SK-N-SH (cell line): ENCODE measurements at regions not wholly inside any gene's neighbourhood (a gene's known extent, or its start where the extent isn't known, plus 50 kb on each side); places are given as distances from the start of the nearest gene placed in this dataset.

Source experiments
- CTCF ChIA-PET: fragments of 300-600, 350-600 bp; formaldehyde crosslinking; extraction: SDS; loops from one replicate; lab custom pipeline; 2021; lab: Yijun Ruan, JAX
- POLR2A ChIA-PET: fragments of 350-600 bp; sonication (Branson Sonifier 250); formaldehyde crosslinking; extraction: SDS; loops from one replicate; lab custom pipeline; 2020; ENCODE audit warnings: antibody characterized with exemption, inconsistent platforms; lab: Yijun Ruan, JAX
- DNase-seq: peaks from one replicate; pipeline ENCODE4 v3.0.0; 2012
- H2AFZ ChIP-seq: fragments of 200-600 bp; sonication (generic); 2 replicates; pipeline ENCODE4 v1.8.1; 2016; ENCODE audit warnings: antibody characterized with exemption, mild to moderate bottlenecking, low read depth
- H3F3A ChIP-seq: fragments of 200-600 bp; sonication (generic); replicated peaks from 2 replicates; pipeline ENCODE3; 2016; ENCODE audit warnings: antibody characterized with exemption, mild to moderate bottlenecking; ENCODE audit not compliant: insufficient read depth
- H3K27ac ChIP-seq, 2 experiments: fragments of 200-500 bp in 1 of 2; fragments of 200-600 bp in 1 of 2; sonication (Bioruptor generic) in 1 of 2; sonication (generic), shearing (Covaris generic) in 1 of 2; 2 replicates each; pipeline versions ENCODE4 v1.5.1 to v1.6.1; 2014 to 2016; ENCODE audit warnings: low read depth in 2 of 2, inconsistent platforms in 1 of 2, low read length in 1 of 2, mild to moderate bottlenecking in 1 of 2, mixed read lengths in 1 of 2
- H3K27me3 ChIP-seq: fragments of 200-600 bp; sonication (generic), shearing (Covaris generic); 2 replicates; pipeline ENCODE4 v1.6.1; 2016; ENCODE audit warnings: mixed run types; ENCODE audit not compliant: insufficient read depth
- H3K36me3 ChIP-seq, 2 experiments: fragments of 200-500 bp in 1 of 2; fragments of 200-600 bp in 1 of 2; sonication (Bioruptor generic) in 1 of 2; sonication (generic) in 1 of 2; replicated peaks in 1 of 2; 2 replicates each; pipeline versions ENCODE3 to v1.5.1; 2014 to 2016; ENCODE audit warnings: low read length in 1 of 2, mild to moderate bottlenecking in 1 of 2; ENCODE audit not compliant: insufficient read depth in 2 of 2, control insufficient read depth in 1 of 2
- H3K4me1 ChIP-seq, 2 experiments: fragments of 200-500 bp in 1 of 2; fragments of 200-600 bp in 1 of 2; sonication (Bioruptor generic) in 1 of 2; sonication (generic), shearing (Covaris generic) in 1 of 2; 2 replicates each; pipeline versions ENCODE4 v1.5.1 to v1.6.1; 2014 to 2016; ENCODE audit warnings: low read depth in 1 of 2, low read length in 1 of 2, mixed run types in 1 of 2; ENCODE audit not compliant: insufficient read depth in 2 of 2, control insufficient read depth in 1 of 2
- H3K4me2 ChIP-seq: fragments of 200-600 bp; sonication (generic), shearing (Covaris generic); 2 replicates; pipeline ENCODE4 v1.6.1; 2017; ENCODE audit warnings: mixed run types
- H3K4me3 ChIP-seq, 2 experiments: fragments of 200-500 bp in 1 of 2; fragments of 200-600 bp in 1 of 2; sonication (Bioruptor generic) in 1 of 2; sonication (generic), shearing (Covaris generic) in 1 of 2; 2 replicates each; pipeline versions ENCODE4 v1.5.1 to v1.8.1; 2014 to 2016; ENCODE audit warnings: low read depth in 2 of 2, inconsistent platforms in 1 of 2, low read length in 1 of 2, mild to moderate bottlenecking in 1 of 2, mixed read lengths in 1 of 2, moderate library complexity in 1 of 2
- H3K79me2 ChIP-seq: fragments of 200-600 bp; sonication (generic); 2 replicates; pipeline ENCODE4 v1.8.1; 2017; ENCODE audit warnings: mild to moderate bottlenecking; ENCODE audit not compliant: insufficient read depth
- H3K9ac ChIP-seq: fragments of 200-600 bp; sonication (generic); 2 replicates; pipeline ENCODE4 v1.6.1; 2017; ENCODE audit warnings: mixed run types
- H3K9me2 ChIP-seq: fragments of 200-600 bp; sonication (generic); 2 replicates; pipeline ENCODE4 v1.6.1; 2017; ENCODE audit warnings: mixed run types
- H3K9me3 ChIP-seq: fragments of 200-600 bp; sonication (generic); 2 replicates; pipeline ENCODE4 v1.6.1; 2017; ENCODE audit warnings: mixed run types, mild to moderate bottlenecking, moderate library complexity
- H4K20me1 ChIP-seq: fragments of 200-600 bp; sonication (generic); 2 replicates; pipeline ENCODE4 v1.6.1; 2017; ENCODE audit warnings: mild to moderate bottlenecking, mixed run types; ENCODE audit not compliant: insufficient read depth
- CHD2 ChIP-seq: fragments of 150-350 bp; IDR thresholded peaks from 2 replicates; pipeline ENCODE4 v1.6.1; 2018; ENCODE audit warnings: low read length; ENCODE audit not compliant: partially characterized antibody
- EZH2phosphoT487 ChIP-seq: fragments of 200-600 bp; sonication (generic); IDR thresholded peaks from 2 replicates; pipeline ENCODE4 v1.6.1; 2017; ENCODE audit warnings: low read depth, mixed run types, mild to moderate bottlenecking, antibody characterized with exemption, moderate library complexity, borderline replicate concordance
- FOXJ3 ChIP-seq: sonication (generic); formaldehyde crosslinking; IDR thresholded peaks from 2 replicates; pipeline ENCODE4 v1.5.1; 2020; ENCODE audit warnings: mild to moderate bottlenecking, missing genetic modification reagents
- FOXM1 ChIP-seq: IDR thresholded peaks from 2 replicates; pipeline ENCODE4 v1.4.0; 2012; ENCODE audit warnings: low read depth, mild to moderate bottlenecking
- JUND ChIP-seq: IDR thresholded peaks from 2 replicates; pipeline ENCODE4 v1.4.0; 2012
- MXI1 ChIP-seq: IDR thresholded peaks from 2 replicates; pipeline ENCODE4 v1.6.1; 2012; ENCODE audit warnings: mild to moderate bottlenecking, low read depth, low read length, improper control_type of control experiment
- NFIC ChIP-seq: IDR thresholded peaks from 2 replicates; pipeline ENCODE4 v1.4.0; 2012; ENCODE audit warnings: borderline replicate concordance
- RAD21 ChIP-seq: IDR thresholded peaks from 2 replicates; pipeline ENCODE4 v1.6.1; 2012; ENCODE audit warnings: mild to moderate bottlenecking, low read length
- RCOR1 ChIP-seq: fragments of 150-350 bp; IDR thresholded peaks from 2 replicates; pipeline ENCODE4 v1.6.1; 2017; ENCODE audit warnings: antibody characterized with exemption, low read length
- SMC3 ChIP-seq: IDR thresholded peaks from 2 replicates; pipeline ENCODE4 v1.6.1; 2012; ENCODE audit warnings: low read depth, low read length, improper control_type of control experiment
- TAF1 ChIP-seq: IDR thresholded peaks from 2 replicates; pipeline ENCODE4 v1.6.1; 2012; ENCODE audit warnings: low read depth, mild to moderate bottlenecking, low read length, moderate library complexity, borderline replicate concordance
- TCF12 ChIP-seq: IDR thresholded peaks from 2 replicates; pipeline ENCODE4 v1.4.0; 2012
- TEAD4 ChIP-seq: IDR thresholded peaks from 2 replicates; pipeline ENCODE4 v1.4.0; 2012; ENCODE audit warnings: mild to moderate bottlenecking, borderline replicate concordance; ENCODE audit not compliant: insufficient read depth
- YY1 ChIP-seq: IDR thresholded peaks from 2 replicates; pipeline ENCODE4 v1.4.0; 2012; ENCODE audit warnings: low read depth, mild to moderate bottlenecking
- WGBS: methylation state at CpG from one replicate; pipeline ENCODE4 v1.1.6; 2017; ENCODE audit warnings: low lambda C conversion rate; 5-methylcytosine and 5-hydroxymethylcytosine counted together
- TF ChIP-seq, protein P1 (sequence below): IDR thresholded peaks from 2 replicates; pipeline ENCODE4; 2012
- TF ChIP-seq, protein P2 (sequence below): fragments of 200-600 bp; sonication (generic); IDR thresholded peaks from 2 replicates; pipeline ENCODE4 v1.6.1; 2017; ENCODE audit warnings: antibody characterized with exemption, mild to moderate bottlenecking, moderate library complexity
- TF ChIP-seq, protein P3 (sequence below): IDR thresholded peaks from 2 replicates; pipeline ENCODE4 v1.6.1; 2012; ENCODE audit warnings: mild to moderate bottlenecking, low read depth, low read length, moderate library complexity
- TF ChIP-seq, protein P4 (sequence below): fragments of 150-350 bp; IDR thresholded peaks from 2 replicates; pipeline ENCODE4 v1.6.1; 2016; ENCODE audit warnings: mild to moderate bottlenecking, low read depth, low read length
- TF ChIP-seq, protein P5 (sequence below): IDR thresholded peaks from 2 replicates; pipeline ENCODE4 v1.4.0; 2012; ENCODE audit warnings: low read depth, borderline replicate concordance

DNA sequence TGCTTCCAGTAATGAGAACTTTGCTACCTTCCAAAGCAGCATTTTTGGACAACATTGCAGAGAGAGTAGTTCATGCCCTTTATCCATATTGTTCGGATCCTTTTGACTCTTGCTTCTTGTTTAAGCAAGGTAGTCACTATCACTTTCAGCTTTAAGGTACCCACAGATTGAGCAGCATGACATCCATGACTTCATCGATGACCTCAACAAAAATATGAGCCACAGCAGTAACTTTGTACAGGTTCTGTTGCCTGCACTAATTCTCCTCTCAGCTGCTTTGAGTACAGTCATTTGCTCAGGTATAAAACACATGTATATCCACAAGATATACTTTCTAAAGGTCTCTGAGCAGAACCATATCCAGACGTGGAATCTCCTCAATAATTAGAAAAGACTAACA is 546.3 kb downstream of the SOX6 start:
- Histone ChIP-seq H3K4me2 (no peak overlapping the region), H3F3A (no peaks in the 10 kb centered on the region), H3K27me3 (no peaks in the 10 kb centered on the region), H3K4me3 (no peak overlapping the region), H4K20me1 (no peaks in the 10 kb centered on the region), H3K9ac (no peak overlapping the region), H2AFZ (no peak overlapping the region), H3K79me2 (no peaks in the 10 kb centered on the region), H3K27ac (no peak overlapping the region), H3K9me2 (0 out of 2 replicates have a peak, but pooled peaks cover 2% of the 10 kb centered on the region), H3K36me3 (no peaks in the 10 kb centered on the region), H3K9me3 (no peaks in the 10 kb centered on the region), H3K4me1 (no peaks in the 10 kb centered on the region; a peak in 1 of 4 replicates)
- no peak for DNase-seq
- ChIA-PET POLR2A (no interaction called here), CTCF (interaction anchor here (0.7 kb wide), 1 partner anchor 35 kb away, joined by 3 read pairs; no protein-coding TSS in a partner anchor)
- TF ChIP-seq TEAD4, result no peak
- no peak for TF ChIP-seq TCF12
- no peak for TF ChIP-seq NFIC
- TF ChIP-seq MXI1, result no peak
- TF ChIP-seq RCOR1, result no peak
- TF ChIP-seq, protein P1, sequence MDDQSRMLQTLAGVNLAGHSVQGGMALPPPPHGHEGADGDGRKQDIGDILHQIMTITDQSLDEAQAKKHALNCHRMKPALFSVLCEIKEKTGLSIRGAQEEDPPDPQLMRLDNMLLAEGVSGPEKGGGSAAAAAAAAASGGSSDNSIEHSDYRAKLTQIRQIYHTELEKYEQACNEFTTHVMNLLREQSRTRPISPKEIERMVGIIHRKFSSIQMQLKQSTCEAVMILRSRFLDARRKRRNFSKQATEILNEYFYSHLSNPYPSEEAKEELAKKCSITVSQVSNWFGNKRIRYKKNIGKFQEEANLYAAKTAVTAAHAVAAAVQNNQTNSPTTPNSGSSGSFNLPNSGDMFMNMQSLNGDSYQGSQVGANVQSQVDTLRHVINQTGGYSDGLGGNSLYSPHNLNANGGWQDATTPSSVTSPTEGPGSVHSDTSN, result no peak
- no peak for TF ChIP-seq FOXJ3
- TF ChIP-seq, protein P2, sequence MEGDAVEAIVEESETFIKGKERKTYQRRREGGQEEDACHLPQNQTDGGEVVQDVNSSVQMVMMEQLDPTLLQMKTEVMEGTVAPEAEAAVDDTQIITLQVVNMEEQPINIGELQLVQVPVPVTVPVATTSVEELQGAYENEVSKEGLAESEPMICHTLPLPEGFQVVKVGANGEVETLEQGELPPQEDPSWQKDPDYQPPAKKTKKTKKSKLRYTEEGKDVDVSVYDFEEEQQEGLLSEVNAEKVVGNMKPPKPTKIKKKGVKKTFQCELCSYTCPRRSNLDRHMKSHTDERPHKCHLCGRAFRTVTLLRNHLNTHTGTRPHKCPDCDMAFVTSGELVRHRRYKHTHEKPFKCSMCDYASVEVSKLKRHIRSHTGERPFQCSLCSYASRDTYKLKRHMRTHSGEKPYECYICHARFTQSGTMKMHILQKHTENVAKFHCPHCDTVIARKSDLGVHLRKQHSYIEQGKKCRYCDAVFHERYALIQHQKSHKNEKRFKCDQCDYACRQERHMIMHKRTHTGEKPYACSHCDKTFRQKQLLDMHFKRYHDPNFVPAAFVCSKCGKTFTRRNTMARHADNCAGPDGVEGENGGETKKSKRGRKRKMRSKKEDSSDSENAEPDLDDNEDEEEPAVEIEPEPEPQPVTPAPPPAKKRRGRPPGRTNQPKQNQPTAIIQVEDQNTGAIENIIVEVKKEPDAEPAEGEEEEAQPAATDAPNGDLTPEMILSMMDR, result no peak
- TF ChIP-seq SMC3, result no peak
- no peak for TF ChIP-seq YY1
- no peak for TF ChIP-seq CHD2
- TF ChIP-seq, protein P3, sequence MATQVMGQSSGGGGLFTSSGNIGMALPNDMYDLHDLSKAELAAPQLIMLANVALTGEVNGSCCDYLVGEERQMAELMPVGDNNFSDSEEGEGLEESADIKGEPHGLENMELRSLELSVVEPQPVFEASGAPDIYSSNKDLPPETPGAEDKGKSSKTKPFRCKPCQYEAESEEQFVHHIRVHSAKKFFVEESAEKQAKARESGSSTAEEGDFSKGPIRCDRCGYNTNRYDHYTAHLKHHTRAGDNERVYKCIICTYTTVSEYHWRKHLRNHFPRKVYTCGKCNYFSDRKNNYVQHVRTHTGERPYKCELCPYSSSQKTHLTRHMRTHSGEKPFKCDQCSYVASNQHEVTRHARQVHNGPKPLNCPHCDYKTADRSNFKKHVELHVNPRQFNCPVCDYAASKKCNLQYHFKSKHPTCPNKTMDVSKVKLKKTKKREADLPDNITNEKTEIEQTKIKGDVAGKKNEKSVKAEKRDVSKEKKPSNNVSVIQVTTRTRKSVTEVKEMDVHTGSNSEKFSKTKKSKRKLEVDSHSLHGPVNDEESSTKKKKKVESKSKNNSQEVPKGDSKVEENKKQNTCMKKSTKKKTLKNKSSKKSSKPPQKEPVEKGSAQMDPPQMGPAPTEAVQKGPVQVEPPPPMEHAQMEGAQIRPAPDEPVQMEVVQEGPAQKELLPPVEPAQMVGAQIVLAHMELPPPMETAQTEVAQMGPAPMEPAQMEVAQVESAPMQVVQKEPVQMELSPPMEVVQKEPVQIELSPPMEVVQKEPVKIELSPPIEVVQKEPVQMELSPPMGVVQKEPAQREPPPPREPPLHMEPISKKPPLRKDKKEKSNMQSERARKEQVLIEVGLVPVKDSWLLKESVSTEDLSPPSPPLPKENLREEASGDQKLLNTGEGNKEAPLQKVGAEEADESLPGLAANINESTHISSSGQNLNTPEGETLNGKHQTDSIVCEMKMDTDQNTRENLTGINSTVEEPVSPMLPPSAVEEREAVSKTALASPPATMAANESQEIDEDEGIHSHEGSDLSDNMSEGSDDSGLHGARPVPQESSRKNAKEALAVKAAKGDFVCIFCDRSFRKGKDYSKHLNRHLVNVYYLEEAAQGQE, result no peak
- TF ChIP-seq, protein P4, sequence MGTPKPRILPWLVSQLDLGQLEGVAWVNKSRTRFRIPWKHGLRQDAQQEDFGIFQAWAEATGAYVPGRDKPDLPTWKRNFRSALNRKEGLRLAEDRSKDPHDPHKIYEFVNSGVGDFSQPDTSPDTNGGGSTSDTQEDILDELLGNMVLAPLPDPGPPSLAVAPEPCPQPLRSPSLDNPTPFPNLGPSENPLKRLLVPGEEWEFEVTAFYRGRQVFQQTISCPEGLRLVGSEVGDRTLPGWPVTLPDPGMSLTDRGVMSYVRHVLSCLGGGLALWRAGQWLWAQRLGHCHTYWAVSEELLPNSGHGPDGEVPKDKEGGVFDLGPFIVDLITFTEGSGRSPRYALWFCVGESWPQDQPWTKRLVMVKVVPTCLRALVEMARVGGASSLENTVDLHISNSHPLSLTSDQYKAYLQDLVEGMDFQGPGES, result no peak
- no peak for TF ChIP-seq RAD21
- no peak for TF ChIP-seq JUND
- TF ChIP-seq, protein P5, sequence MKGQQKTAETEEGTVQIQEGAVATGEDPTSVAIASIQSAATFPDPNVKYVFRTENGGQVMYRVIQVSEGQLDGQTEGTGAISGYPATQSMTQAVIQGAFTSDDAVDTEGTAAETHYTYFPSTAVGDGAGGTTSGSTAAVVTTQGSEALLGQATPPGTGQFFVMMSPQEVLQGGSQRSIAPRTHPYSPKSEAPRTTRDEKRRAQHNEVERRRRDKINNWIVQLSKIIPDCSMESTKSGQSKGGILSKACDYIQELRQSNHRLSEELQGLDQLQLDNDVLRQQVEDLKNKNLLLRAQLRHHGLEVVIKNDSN, result no peak
- no peak for TF ChIP-seq EZH2phosphoT487
- TF ChIP-seq TAF1, result no peak
- TF ChIP-seq FOXM1, result no peak
- WGBS, result 22% methylated on average over 3 of the region's 3 CpGs
